GM11168 (cell line): ENCODE measurements at regions not wholly inside any gene's neighbourhood (a gene's known extent, or its start where the extent isn't known, plus 50 kb on each side); places are given as distances from the start of the nearest gene placed in this dataset.

Source experiments
- in situ Hi-C: fragments of 300-500 bp; cut with MboI; formaldehyde crosslinking; loops from one replicate; pipeline ENCODE4 v1.12.0; 2022; ENCODE audit warnings: low sequenced_read_pairs; ENCODE audit not compliant: unreplicated experiment

DNA sequence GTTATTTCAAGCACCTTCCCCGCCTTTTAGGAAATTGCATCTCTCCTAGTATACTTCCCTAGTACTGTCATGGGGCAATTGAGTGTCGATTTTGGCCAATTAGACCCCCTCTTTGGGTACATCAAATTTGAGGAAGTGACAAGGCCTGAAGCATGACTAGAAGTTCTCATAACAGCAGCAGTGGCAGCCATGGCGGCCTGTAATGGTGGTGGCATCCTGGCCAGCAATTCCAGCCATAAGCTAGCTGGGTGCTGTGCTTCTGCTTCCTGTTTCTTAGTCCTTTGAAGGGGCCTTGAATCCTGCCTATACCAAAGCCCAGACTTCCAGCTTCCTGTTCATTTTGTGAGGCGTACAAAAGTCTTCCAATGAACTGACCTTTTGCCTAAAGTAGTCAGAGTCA is 523.1 kb downstream of the PLCL1 start:
- in situ Hi-C loops: no loop called here

DNA sequence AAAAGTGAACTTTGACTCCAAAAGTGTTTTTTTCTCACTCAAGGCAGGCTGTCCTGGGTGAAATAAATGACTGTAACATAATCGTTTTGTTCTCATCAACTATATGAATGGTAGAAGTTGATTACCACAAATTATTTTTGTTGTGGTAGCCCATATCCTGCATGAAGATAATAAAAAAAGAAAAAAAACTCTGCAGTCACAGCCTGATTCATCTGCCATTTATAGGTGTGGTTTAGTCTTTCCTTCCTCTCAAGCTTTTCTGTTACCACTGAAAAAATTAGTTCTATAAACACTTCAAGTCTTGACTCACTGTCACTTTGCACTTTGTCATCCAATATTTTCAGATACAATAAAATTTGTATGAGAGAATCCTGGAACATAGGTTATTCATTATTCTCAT is 522.0 kb downstream of the PLCL1 start:
- in situ Hi-C loops: no loop called here

DNA sequence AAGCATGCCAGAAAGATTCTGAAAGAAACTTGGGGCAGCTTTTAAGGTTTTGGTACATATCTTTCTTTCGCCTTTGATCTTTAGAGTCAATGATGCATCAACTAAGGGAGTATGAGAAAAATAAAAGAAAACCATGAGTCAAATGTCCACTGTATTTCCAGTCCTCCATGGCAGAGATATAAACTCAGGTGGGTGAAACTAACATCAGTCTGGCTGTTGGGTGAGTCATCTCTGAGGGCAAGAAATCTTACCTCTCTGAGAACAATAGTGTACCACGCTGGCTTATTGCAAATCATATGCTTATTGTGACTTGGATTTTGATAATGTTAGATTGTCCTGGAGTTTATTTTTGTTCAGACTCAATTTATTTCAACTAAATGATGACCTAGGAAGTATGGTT is 521.0 kb downstream of the PLCL1 start:
- in situ Hi-C loops: no loop called here

- in situ Hi-C loops: loop anchor here (25.0 kb wide), 2 partner anchors 313 to 1163 kb away; no protein-coding TSS in a partner anchor
These were observed 519.7 kb downstream of the PLCL1 start for GRCh38 chr2:198324071-198324470.

- in situ Hi-C loops: loop anchor here (25.0 kb wide), 2 partner anchors 315 to 1165 kb away; no protein-coding TSS in a partner anchor
These were observed 517.9 kb downstream of the PLCL1 start for GRCh38 chr2:198322275-198322674.

DNA sequence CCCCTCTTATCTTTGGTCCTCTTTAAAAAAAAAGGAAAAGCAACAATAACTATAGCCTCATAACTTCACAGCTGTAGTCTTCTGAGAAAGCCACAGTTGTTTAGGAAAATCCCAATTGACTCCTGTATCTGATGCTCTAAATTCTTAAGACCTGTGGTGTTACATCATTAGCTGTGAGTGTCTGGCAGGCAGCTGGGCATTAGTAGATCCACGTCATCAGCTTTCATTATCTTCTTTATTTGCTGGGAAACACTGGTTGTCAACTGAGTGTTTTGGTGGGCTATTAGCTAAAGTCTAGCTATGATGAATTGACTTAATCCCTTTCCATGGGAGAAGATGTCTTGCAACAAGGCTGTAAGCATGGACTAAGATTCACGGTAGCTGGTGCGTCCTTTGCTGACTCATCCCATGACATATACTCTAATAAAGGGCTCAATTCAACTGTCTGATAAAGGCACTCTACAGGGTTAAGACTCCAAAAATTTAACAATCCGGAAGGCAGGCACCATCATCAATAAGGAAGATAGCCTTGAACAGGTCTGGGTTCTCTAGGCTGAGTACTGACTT is 517.2 kb downstream of the PLCL1 start:
- in situ Hi-C loops: loop anchor here (25.0 kb wide), 2 partner anchors 316 to 1166 kb away; no protein-coding TSS in a partner anchor

- in situ Hi-C loops: loop anchor here (25.0 kb wide), 2 partner anchors 320 to 1170 kb away; no protein-coding TSS in a partner anchor
These were observed 512.5 kb downstream of the PLCL1 start for GRCh38 chr2:198316852-198317396.

GRCh38 chr2:198315791-198316630 is 511.6 kb downstream of the PLCL1 start:
- in situ Hi-C loops: loop anchor here (25.0 kb wide), 2 partner anchors 321 to 1171 kb away; no protein-coding TSS in a partner anchor

GRCh38 chr2:198314559-198315153 is 510.3 kb downstream of the PLCL1 start:
- in situ Hi-C loops: loop anchor here (25.0 kb wide), 2 partner anchors 323 to 1173 kb away; no protein-coding TSS in a partner anchor

- in situ Hi-C loops: loop anchor here (25.0 kb wide), 2 partner anchors 324 to 1174 kb away; no protein-coding TSS in a partner anchor
These were observed 508.4 kb downstream of the PLCL1 start for GRCh38 chr2:198312596-198313483.

- in situ Hi-C loops: loop anchor here (25.0 kb wide), 2 partner anchors 326 to 1176 kb away; no protein-coding TSS in a partner anchor
These were observed 506.6 kb downstream of the PLCL1 start for GRCh38 chr2:198311020-198311419.

GRCh38 chr2:198309673-198310280 is 505.4 kb downstream of the PLCL1 start:
- in situ Hi-C loops: loop anchor here (25.0 kb wide), 2 partner anchors 328 to 1178 kb away; no protein-coding TSS in a partner anchor

DNA sequence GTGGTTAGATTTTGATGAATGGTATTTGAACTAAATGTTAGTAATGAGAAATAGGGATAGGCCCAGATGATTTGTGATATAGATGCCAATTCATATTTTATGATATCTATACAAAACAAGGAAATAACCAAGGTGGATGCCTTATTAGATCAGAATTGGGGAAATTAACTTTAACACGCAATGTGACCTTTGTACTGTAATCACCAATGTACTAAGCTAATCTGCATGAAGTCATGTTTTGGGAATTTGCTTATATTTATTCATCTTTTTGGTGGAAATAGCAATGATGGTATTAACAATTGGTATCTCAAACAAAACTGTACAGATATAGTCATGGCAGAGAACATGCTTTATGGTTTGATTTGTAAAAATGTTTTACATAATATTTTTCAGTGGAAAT is 504.7 kb downstream of the PLCL1 start:
- in situ Hi-C loops: loop anchor here (25.0 kb wide), 2 partner anchors 328 to 1178 kb away; no protein-coding TSS in a partner anchor

DNA sequence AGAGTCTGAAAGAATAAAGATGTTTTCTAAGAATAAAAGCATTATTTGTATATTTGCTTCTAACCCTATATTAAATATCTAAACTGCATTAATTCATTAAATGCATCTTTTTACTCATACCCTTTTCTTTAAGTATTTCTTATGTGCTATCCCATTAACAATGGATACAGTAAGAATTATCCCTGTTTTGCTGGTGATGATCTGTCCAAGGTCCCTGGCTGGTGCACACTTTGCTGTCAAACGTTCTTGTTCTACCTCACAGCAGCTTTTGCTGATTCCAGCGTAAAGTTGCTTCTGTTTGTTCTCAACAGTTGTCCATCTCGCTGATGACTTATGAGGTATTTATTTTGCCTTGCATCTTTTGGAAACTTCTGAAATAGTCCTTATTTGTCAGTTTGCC is 504.0 kb downstream of the PLCL1 start:
- in situ Hi-C loops: loop anchor here (25.0 kb wide), 2 partner anchors 329 to 1179 kb away; no protein-coding TSS in a partner anchor

DNA sequence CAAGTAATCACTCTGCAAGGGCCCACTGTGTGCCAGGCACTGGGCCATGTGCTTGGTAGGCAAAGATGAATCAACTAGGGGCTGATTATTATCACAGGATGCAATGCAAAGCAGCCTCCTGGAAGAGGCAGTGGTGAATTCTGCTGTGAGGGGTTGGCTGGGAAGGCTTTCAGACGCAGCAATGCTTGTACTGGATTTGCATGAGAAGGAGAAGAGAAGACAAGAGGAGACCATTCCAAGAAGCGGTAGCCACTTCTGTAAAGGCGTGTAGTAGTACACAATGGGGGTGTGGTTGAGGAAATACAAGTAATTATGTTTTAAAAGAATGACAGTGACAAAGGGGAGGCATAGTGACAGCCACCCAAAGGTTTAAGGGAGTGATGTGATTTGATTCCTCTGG is 502.7 kb downstream of the PLCL1 start:
- in situ Hi-C loops: loop anchor here (25.0 kb wide), 2 partner anchors 330 to 1180 kb away; no protein-coding TSS in a partner anchor

GRCh38 chr2:198304859-198305258 is 500.5 kb downstream of the PLCL1 start:
- in situ Hi-C loops: loop anchor here (25.0 kb wide), 2 partner anchors 332 to 1182 kb away; no protein-coding TSS in a partner anchor

DNA sequence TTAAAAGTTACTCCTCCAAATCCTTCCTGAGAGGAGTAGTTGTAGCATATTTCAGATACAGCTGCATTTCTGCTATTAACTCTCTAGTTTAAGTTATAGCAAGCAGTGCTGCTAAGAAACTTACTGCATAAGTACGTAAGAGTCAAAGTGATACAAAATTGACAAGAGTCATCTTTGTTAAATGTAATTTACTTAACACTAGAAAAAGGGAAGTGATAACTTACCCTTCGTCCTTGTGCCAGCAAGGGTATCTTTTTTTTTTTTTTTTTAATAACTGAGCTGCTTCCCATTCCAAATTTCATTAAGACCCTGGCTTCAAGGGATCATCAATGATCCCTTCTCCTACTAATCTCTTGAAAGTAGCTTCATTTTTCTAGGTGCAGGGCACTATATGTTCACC is 493.0 kb downstream of the PLCL1 start:
- in situ Hi-C loops: loop anchor here (25.0 kb wide), 1 partner anchor 485 kb away; the partner anchor contains the start of gene PLCL1

DNA sequence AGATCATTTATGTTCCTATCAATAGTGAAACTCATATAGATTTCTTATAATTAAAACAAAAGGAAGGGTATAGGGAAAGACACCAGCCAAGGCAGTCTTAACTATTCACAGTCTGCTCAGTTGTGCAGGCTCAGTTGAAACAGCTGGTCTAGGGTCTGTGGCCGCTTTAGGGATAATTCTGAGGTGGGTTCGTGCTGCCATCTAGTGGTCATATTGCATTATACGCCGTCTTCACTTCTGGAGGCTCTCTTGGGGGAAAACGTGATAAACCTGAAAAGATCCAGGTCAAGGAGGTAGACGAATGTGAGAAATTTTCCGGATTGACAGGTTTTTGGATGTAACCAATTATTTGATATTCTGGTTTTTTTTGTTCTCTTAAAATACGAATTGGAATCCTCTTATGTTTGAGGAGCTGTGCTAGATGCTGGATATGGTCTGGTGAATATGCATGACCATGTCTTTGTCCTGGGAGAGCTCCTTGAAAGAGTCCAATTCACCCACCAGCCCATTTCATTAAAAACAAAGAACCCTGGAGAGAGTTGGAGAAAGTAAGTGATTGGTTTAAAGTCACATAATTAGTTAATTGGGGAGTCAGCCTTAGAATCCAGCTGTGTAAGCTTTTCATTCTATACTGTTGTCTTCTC is 492.4 kb downstream of the PLCL1 start:
- in situ Hi-C loops: loop anchor here (25.0 kb wide), 1 partner anchor 484 kb away; the partner anchor contains the start of gene PLCL1
